PFSK-1 (cell line): ENCODE measurements at regions not wholly inside any gene's neighbourhood (a gene's known extent, or its start where the extent isn't known, plus 50 kb on each side); places are given as distances from the start of the nearest gene placed in this dataset.

Source experiments
- POLR2AphosphoS5 ChIP-seq: IDR thresholded peaks from 2 replicates; pipeline ENCODE4 v1.6.1; 2012; ENCODE audit warnings: low read depth, mild to moderate bottlenecking, control low read depth, low read length, moderate library complexity
- SIN3A ChIP-seq: IDR thresholded peaks from 2 replicates; pipeline ENCODE4 v1.6.1; 2012; ENCODE audit warnings: mild to moderate bottlenecking, low read length, moderate library complexity, borderline replicate concordance; ENCODE audit not compliant: insufficient read depth
- TF ChIP-seq, protein P1 (sequence below), 2 experiments: IDR thresholded peaks; 2 replicates each; pipeline versions ENCODE4 v1.6.1 to v1.8.0; 2011 to 2012; ENCODE audit warnings: low read depth in 2 of 2, low read length in 2 of 2, control low read depth in 1 of 2, inconsistent platforms in 1 of 2, mild to moderate bottlenecking in 1 of 2, moderate library complexity in 1 of 2; ENCODE audit not compliant: insufficient read depth in 1 of 2

DNA sequence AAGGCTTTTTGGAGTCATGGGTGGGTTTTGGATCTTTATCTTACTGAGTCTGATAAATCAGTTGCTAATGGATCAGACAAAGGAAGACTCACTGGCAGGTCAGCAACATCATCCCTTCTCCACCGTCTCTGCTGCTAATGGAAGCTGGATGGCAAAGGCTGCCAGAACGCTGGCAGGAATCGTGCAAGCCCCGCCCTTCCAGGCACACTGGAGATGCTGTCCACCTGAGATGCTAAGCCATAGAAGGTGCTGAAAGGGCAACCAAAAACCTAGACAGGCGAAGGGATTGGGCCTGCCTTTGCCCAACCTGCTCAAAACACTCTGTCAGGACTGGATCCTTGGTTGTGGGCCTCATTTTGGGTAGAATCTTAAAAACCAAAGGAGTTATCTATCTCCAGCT lies 139.5 kb upstream of the FSTL4 start:
- TF ChIP-seq SIN3A (no peak), POLR2AphosphoS5 (no peak)
- TF ChIP-seq, protein P1, sequence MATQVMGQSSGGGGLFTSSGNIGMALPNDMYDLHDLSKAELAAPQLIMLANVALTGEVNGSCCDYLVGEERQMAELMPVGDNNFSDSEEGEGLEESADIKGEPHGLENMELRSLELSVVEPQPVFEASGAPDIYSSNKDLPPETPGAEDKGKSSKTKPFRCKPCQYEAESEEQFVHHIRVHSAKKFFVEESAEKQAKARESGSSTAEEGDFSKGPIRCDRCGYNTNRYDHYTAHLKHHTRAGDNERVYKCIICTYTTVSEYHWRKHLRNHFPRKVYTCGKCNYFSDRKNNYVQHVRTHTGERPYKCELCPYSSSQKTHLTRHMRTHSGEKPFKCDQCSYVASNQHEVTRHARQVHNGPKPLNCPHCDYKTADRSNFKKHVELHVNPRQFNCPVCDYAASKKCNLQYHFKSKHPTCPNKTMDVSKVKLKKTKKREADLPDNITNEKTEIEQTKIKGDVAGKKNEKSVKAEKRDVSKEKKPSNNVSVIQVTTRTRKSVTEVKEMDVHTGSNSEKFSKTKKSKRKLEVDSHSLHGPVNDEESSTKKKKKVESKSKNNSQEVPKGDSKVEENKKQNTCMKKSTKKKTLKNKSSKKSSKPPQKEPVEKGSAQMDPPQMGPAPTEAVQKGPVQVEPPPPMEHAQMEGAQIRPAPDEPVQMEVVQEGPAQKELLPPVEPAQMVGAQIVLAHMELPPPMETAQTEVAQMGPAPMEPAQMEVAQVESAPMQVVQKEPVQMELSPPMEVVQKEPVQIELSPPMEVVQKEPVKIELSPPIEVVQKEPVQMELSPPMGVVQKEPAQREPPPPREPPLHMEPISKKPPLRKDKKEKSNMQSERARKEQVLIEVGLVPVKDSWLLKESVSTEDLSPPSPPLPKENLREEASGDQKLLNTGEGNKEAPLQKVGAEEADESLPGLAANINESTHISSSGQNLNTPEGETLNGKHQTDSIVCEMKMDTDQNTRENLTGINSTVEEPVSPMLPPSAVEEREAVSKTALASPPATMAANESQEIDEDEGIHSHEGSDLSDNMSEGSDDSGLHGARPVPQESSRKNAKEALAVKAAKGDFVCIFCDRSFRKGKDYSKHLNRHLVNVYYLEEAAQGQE (IDR thresholded peaks at IDR 0.05; ENCODE audit: insufficient read depth in 1 of 2, low read depth in 2 of 2, low read length in 2 of 2), result no peak
